Upper lobe of left lung (tissue), 6 donors: ENCODE measurements at regions not wholly inside any gene's neighbourhood (a gene's known extent, or its start where the extent isn't known, plus 50 kb on each side); places are given as distances from the start of the nearest gene placed in this dataset.

Experiments
- ATAC-seq, 2 donors: fragments of 200-7000 bp; cut with Tn5 transposase; one replicate each; pipeline ENCODE4 v1.9.1; 2022; ENCODE audit warnings: mild to moderate bottlenecking in 2 of 2, moderate library complexity in 2 of 2; ENCODE audit not compliant: low FRiP score in 2 of 2
- DNase-seq, 2 donors: peaks; one replicate each; pipeline ENCODE4 v3.0.0-alpha.2; 2019 to 2020
- H3K27ac ChIP-seq, 4 donors: fragments of 200-600 bp; sonication (generic); one replicate each; pipeline ENCODE4 v1.5.1; 2016 to 2019
- H3K27me3 ChIP-seq, 4 donors: fragments of 200-600 bp; sonication (generic); one replicate each; pipeline ENCODE4 v1.5.1; 2017 to 2019
- H3K36me3 ChIP-seq, 4 donors: fragments of 200-600 bp; sonication (generic); one replicate each; pipeline ENCODE4 v1.5.1; 2016 to 2019
- H3K4me1 ChIP-seq, 4 donors: fragments of 200-600 bp; sonication (generic); one replicate each; pipeline ENCODE4 v1.5.1; 2018 to 2019
- H3K4me3 ChIP-seq, 4 donors: fragments of 200-600 bp; sonication (generic); one replicate each; pipeline ENCODE4 v1.5.1; 2017 to 2019; ENCODE audit warnings: mild to moderate bottlenecking in 2 of 4, moderate library complexity in 1 of 4
- H3K9me3 ChIP-seq, 4 donors: fragments of 200-600 bp; sonication (generic); one replicate each; pipeline ENCODE4 v1.5.1; 2018 to 2019
- CTCF ChIP-seq, 6 experiments: fragments of 450-650 bp in 4 of 6; fragments of 200-600 bp in 2 of 6; sonication (generic) in 2 of 6; IDR thresholded peaks; one replicate each; pipeline ENCODE4 v1.5.1; 2016 to 2019; ENCODE audit warnings: antibody characterized with exemption in 6 of 6
- EP300 ChIP-seq, 4 donors: sonication (generic); formaldehyde crosslinking; IDR thresholded peaks; one replicate each; pipeline ENCODE4 v1.5.1; 2017; ENCODE audit warnings: antibody characterized with exemption in 4 of 4, control low read depth in 2 of 4
- POLR2A ChIP-seq, 4 donors: fragments of 450-650 bp; IDR thresholded peaks; one replicate each; pipeline ENCODE4 v1.5.1; 2016 to 2017; ENCODE audit warnings: antibody characterized with exemption in 4 of 4, mild to moderate bottlenecking in 2 of 4
- POLR2AphosphoS5 ChIP-seq, 2 donors: sonication (generic); formaldehyde crosslinking; IDR thresholded peaks; one replicate each; pipeline ENCODE4 v1.5.1; 2017; ENCODE audit warnings: antibody characterized with exemption in 2 of 2
- WGBS, 2 donors: methylation state at CpG; one replicate each; pipeline ENCODE4 v1.1.5; 2017 to 2018; 5-methylcytosine and 5-hydroxymethylcytosine counted together
- donor health status: DM: no; HTN: no; CAD: no; lungs with moderate emphysema.
- donor health status: DM: no; HTN: yes; CAD: no; lungs with severe emphysema.

- WGBS, 2 donors, result 52 to 63% methylated on average over 1 to 3 of the region's 3 CpGs
- DNase-seq (no peak), ATAC-seq (no peak)
- Histone ChIP-seq H3K27me3 (no peaks in the 10 kb centered on the region), H3K4me3 (no peak overlapping the region), H3K9me3 (no peaks in the 10 kb centered on the region), H3K4me1 (no peaks in the 10 kb centered on the region), H3K27ac (no peak overlapping the region), H3K36me3 (no peaks in the 10 kb centered on the region)
- no peak for TF ChIP-seq POLR2A (IDR thresholded peaks at IDR 0.05)
- TF ChIP-seq CTCF (IDR thresholded peaks at IDR 0.05), result no peak
- no peak for TF ChIP-seq EP300 (IDR thresholded peaks at IDR 0.05)
- TF ChIP-seq POLR2AphosphoS5 (IDR thresholded peaks at IDR 0.05), result no peak
These were observed 106.3 kb upstream of the MID1 start for GRCh38 chrX:10726647-10727046.

GRCh38 chrX:10728806-10729389 lies 108.5 kb upstream of the MID1 start:
- no peaks in the 10 kb centered on the region for H3K36me3 ChIP-seq
- H3K4me3 ChIP-seq, result no peak overlapping the region
- TF ChIP-seq EP300 (IDR thresholded peaks at IDR 0.05), result no peak
- TF ChIP-seq POLR2A (IDR thresholded peaks at IDR 0.05), result no peak
- TF ChIP-seq CTCF (IDR thresholded peaks at IDR 0.05), result no peak
- no peak for TF ChIP-seq POLR2AphosphoS5 (IDR thresholded peaks at IDR 0.05)
- H3K27ac ChIP-seq, result no peak overlapping the region
- no peaks in the 10 kb centered on the region for H3K27me3 ChIP-seq
- H3K9me3 ChIP-seq, result no peaks in the 10 kb centered on the region
- 64 to 83% methylated on average over 10 to 12 of the region's 12 CpGs for WGBS, 2 donors
- DNase-seq, result no peak
- no peaks in the 10 kb centered on the region for H3K4me1 ChIP-seq
- no peak for ATAC-seq

- no peak for TF ChIP-seq POLR2A (IDR thresholded peaks at IDR 0.05)
- no peak for TF ChIP-seq EP300 (IDR thresholded peaks at IDR 0.05)
- TF ChIP-seq CTCF (IDR thresholded peaks at IDR 0.05), result no peak
- no peak for TF ChIP-seq POLR2AphosphoS5 (IDR thresholded peaks at IDR 0.05)
- WGBS, 2 donors, result 45 to 72% methylated on average over 1 of the region's 1 CpG
- ATAC-seq, result no peak
- Histone ChIP-seq H3K36me3 (no peaks in the 10 kb centered on the region), H3K4me1 (no peaks in the 10 kb centered on the region), H3K27ac (no peak overlapping the region), H3K9me3 (no peaks in the 10 kb centered on the region), H3K4me3 (no peak overlapping the region), H3K27me3 (no peaks in the 10 kb centered on the region)
- DNase-seq, result no peak
These were observed 119.0 kb upstream of the MID1 start for GRCh38 chrX:10739426-10739825.

GRCh38 chrX:10741003-10741402 lies 120.6 kb upstream of the MID1 start:
- TF ChIP-seq POLR2AphosphoS5 (IDR thresholded peaks at IDR 0.05), result no peak
- TF ChIP-seq EP300 (IDR thresholded peaks at IDR 0.05), result no peak
- no peak for TF ChIP-seq CTCF (IDR thresholded peaks at IDR 0.05)
- no peak for TF ChIP-seq POLR2A (IDR thresholded peaks at IDR 0.05)
- no peak for DNase-seq
- whole genome bisulfite sequencing, 2 donors, result 49 to 53% methylated on average over 3 of the region's 3 CpGs
- Histone ChIP-seq H3K27me3 (no peaks in the 10 kb centered on the region), H3K9me3 (no peaks in the 10 kb centered on the region), H3K4me1 (no peaks in the 10 kb centered on the region), H3K27ac (no peak overlapping the region), H3K36me3 (no peaks in the 10 kb centered on the region), H3K4me3 (no peak overlapping the region)
- ATAC-seq, result no peak

- TF ChIP-seq POLR2AphosphoS5 (IDR thresholded peaks at IDR 0.05), result no peak
- no peak for TF ChIP-seq EP300 (IDR thresholded peaks at IDR 0.05)
- no peak for TF ChIP-seq CTCF (IDR thresholded peaks at IDR 0.05)
- no peak for TF ChIP-seq POLR2A (IDR thresholded peaks at IDR 0.05)
- WGBS, 2 donors, result 64 to 76% methylated on average over 2 of the region's 2 CpGs
- no peak for DNase-seq
- no peaks in the 10 kb centered on the region for H3K9me3 ChIP-seq
- H3K27ac ChIP-seq, result no peak overlapping the region
- H3K27me3 ChIP-seq, result no peaks in the 10 kb centered on the region
- H3K4me3 ChIP-seq, result no peak overlapping the region
- H3K4me1 ChIP-seq, result no peaks in the 10 kb centered on the region
- ATAC-seq, result no peak
- no peaks in the 10 kb centered on the region for H3K36me3 ChIP-seq
These were observed 121.2 kb upstream of the MID1 start for GRCh38 chrX:10741550-10741949.
